Gastrocnemius medialis (tissue), 4 donors: ENCODE measurements at regions not wholly inside any gene's neighbourhood (a gene's known extent, or its start where the extent isn't known, plus 50 kb on each side); places are given as distances from the start of the nearest gene placed in this dataset.

Experiments used
- CTCF ChIP-seq, 5 experiments: fragments of 450-650 bp in 3 of 5; fragments of 200-600 bp in 2 of 5; sonication (generic) in 2 of 5; IDR thresholded peaks in 4 of 5; conservative IDR thresholded peaks in 1 of 5; 1 replicate in 4 of 5; 2 replicates in 1 of 5; pipeline ENCODE4 v1.5.1; 2016 to 2019; ENCODE audit warnings: antibody characterized with exemption in 5 of 5, mild to moderate bottlenecking in 3 of 5, moderate library complexity in 3 of 5
- POLR2A ChIP-seq, 2 donors: fragments of 450-650 bp; IDR thresholded peaks; one replicate each; pipeline ENCODE4 v1.6.1; 2017; ENCODE audit warnings: antibody characterized with exemption in 2 of 2, mild to moderate bottlenecking in 2 of 2, moderate library complexity in 2 of 2

GRCh38 chr7:89908736-89909135, 245.5 kb upstream of the STEAP1 start:
- TF ChIP-seq CTCF (IDR thresholded peaks at IDR 0.05 in 4 of 5, conservative IDR thresholded peaks at IDR 0.05 in 1 of 5) (no peak), POLR2A (IDR thresholded peaks at IDR 0.05) (no peak)
